ENCODE measurements at regions not wholly inside any gene's neighbourhood (a gene's known extent, or its start where the extent isn't known, plus 50 kb on each side); places are given as distances from the start of the nearest gene placed in this dataset.
"Not testable (repeated sequence)": the region's sequence is repeated elsewhere in the genome, so short reads cannot be mapped to it uniquely, and the experiment has no call there.

- DNase-seq (ENCODE audit: low read depth, low spot score) = no peak
These were observed 222.9 kb upstream of the FN1 start for GRCh38 chr2:215658635-215659305.

GRCh38 chr2:215657844-215658243, 222.0 kb upstream of the FN1 start:
- peak; percentile 93 for DNase-seq (ENCODE audit: low read depth, low spot score)

DNA sequence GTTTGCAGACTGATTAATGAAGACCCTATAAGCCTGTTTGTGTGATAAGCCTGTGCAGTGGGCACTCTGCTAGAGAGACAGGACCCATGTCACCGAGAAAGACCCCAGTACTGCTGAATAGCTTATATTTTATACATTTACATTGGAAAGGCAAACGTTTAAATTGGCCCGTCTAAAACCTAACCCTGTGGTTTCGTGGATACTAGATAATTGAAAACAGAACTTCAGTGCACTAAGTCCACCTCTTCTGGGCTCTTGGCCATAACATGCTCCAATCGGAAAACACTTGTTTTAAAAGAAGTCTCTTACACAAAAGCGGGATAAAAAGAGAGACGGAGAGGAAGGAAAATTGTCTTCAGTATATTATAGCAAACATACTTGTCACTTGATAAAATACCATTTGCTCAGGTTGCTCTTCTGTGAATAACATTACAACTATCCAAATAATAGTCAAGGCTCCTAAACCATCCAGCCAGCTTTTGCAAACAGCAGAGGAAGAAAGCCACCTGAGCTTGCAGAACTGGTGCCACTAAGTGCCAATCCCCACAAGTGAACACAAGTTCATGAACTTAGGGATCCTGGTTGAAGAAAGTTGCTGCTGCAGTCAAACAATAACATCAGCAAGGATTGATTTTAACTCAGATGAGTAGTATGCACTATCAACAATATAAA, 218.4 kb upstream of the FN1 start:
- DNase-seq (ENCODE audit: low read depth, low spot score) = peak; percentile 32

DNA sequence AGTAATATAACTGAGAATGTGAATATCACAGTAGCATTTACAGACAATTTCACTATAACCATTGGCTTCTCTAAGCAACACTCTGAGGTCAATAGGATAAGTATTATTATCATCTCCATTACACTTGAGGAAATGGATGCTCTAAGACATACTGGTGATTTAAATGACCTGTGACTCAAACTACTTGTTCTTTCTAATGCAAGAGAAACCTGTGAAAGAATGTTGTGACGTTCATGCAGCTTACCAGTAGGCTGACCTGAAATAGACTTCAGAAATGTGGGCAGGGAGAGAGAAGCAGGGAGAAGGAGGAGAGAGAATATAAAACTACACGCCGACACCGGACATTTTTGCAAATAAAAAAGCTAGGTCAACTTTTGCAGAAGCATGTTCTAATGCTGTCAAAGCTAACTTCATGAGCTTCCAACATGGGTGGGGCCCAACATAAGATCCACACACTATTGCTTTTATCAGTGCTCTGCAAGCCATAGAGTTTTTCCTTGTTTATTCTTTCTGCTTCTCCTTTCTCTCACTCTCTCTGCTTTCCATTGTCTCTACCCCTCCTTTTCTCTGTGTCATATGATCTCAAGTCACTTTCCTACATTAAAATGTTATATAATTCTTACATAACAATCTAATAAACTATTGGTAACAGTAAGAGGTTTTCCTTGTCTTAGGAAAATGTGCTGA, 217.6 kb upstream of the FN1 start:
- DNase-seq (ENCODE audit: low read depth, low spot score) = no peak

- DNase-seq (ENCODE audit: low read depth, low spot score) = peak; percentile 45
These were observed 216.5 kb upstream of the FN1 start for GRCh38 chr2:215652388-215652787.

DNA sequence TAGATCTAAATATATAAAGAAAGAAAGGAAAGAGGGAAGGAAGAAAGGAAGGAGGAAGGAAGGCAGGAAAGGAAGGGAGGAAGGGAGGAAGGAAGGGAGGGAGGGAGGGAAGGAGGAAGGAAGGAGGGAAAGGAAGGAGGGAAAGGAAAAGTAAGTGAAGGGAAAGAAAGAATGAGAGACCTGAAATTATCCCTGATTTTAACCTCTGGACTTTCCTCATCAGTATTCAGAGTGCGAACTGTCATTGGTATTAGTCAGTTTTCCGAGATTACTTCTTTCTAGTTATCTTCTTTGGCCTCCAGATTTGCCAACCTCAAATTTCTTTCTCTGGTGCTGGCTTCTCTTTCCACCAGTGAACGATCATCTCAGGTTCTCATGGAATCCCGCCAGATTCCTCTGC, 215.5 kb upstream of the FN1 start:
- no peak for DNase-seq (ENCODE audit: low read depth, low spot score)

GRCh38 chr2:215644233-215644897, 208.5 kb upstream of the FN1 start:
- DNase-seq (ENCODE audit: low read depth, low spot score) = no peak

DNA sequence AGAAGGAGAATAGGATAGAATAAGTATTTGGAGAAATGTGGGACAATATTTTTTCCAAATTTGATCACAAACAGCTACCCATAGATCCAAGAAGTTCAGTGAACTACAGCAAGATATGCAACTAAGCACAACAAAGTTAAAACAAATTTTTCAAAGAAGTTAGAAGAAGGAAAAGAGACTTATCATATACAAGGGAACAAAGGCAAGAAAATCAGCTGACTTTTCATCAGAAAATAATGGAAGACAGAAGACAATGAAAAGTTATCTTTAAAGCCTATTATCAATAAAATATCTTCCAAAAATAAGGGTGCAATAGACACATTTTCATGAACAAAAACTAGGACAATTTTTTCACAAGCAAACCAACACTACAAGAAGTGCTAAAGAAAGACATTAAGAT, 202.8 kb upstream of the FN1 start:
- DNase-seq (ENCODE audit: low read depth, low spot score) = no peak

- peak; percentile 42 for DNase-seq (ENCODE audit: low read depth, low spot score)
These were observed 201.8 kb upstream of the FN1 start for GRCh38 chr2:215637651-215638050.

DNA sequence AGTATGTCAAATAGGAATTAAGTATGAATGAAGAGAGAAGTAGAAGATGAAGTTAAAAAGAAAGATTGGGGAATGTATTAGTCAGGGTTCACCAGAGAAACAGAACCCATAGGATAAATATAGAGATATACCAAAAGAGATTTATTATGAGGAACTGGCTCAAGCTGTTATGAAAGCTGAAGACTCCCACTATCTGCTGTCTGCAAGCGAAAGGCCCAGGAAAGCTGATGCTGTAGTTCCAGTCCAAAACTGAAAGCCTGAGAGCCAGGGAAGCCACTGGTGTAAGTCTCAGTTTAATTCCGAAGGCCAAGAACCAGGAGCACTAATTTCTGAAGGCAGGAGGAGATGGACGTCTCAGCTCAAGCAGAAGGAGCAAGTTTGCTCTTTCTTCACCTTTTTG, 200.9 kb upstream of the FN1 start:
- DNase-seq (ENCODE audit: low read depth, low spot score) = no peak

DNA sequence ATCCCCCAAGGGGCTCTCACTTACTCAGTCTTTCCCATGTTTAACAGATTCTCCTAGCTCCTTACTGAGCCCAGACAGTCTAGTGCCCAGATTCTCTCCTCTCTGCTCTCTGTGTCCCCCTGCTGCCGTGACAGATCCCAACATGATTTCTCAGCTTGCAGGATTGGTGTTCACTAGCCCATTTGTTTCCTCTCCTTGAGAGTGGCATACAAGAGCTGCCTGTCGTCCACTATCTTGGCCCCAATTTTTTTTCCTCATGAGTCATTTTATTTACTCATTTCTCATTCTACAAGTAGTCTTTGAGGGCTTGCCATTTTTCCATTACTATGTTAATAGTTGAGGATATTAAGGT, 199.9 kb upstream of the FN1 start:
- DNase-seq (ENCODE audit: low read depth, low spot score) = peak; percentile 63

DNA sequence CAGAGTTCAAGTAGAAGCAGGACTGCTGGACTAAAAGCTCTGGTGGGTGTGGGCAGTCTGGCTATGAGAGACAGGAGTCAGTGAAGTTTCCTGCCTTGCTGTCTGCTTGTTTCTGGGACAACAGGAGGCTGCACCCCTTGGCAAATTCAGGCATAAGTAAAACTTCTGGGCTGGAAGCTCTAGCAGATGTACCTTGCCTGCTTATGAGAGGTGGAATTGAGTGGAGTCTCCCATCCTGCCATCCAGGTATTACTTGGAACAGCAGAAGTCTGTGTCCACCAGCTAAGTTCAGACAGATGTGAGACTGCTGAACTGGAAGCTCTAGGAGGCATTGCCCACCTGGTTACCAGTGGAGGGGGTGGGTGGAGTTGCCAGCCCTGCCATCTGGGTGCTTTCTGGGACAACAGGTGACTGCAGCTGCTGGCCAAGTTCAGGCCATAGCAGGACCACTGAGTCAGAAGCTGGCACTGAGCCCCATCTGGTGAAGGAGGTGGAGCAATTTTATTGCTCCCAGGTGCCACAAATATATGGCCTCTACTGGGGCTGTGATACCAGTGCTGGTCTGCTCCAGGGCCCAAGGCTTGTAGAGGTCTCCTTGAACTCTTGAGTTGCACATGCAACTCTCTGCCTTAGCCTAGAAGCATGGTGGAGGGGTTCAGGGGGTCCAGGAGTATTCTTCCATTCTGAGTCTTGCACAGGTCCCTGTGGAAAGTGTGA, 199.4 kb upstream of the FN1 start:
- DNase-seq (ENCODE audit: low read depth, low spot score) = no peak

GRCh38 chr2:215633360-215633759, 197.5 kb upstream of the FN1 start:
- no peak for DNase-seq (ENCODE audit: low read depth, low spot score)

DNA sequence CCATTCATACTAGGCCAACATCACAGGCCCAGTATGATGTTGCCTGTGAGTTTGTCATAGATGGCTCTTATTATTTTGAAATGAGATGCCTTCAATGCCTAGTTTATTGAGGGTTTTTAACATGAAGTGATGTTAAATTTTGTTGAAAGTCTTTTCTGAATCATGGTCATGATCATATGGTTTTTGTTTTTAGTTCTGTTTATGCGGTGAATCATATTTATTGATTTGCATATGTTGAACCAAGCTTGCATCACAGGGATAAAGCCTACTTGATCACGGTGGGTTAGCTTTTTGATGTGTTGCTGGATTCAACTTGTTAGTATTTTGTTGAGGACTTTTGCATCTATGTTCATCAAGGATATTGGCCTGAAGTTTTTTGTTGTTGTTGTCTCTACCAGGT, 195.8 kb upstream of the FN1 start:
- no peak for DNase-seq (ENCODE audit: low read depth, low spot score)

DNA sequence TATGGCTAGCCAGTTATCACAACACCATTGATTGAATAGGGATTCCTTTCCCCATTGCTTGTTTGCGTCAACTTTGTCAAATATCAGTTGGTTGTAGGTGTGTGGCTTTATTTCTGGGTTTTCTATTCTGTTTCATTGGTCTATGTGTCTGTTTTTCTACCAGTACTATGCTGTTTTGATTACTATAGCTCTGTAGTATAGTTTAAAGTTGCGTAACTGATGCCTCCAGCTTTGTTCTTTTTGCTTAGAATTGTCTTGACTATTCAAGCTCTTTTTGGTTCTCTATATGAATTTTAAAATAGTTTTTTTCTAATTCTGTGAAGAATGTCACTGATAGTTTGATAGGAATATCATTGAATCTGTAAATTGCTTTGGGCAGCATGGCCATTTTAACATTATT, 194.9 kb upstream of the FN1 start:
- DNase-seq (ENCODE audit: low read depth, low spot score) = not testable (repeated sequence)

- no peak for DNase-seq (ENCODE audit: low read depth, low spot score)
These were observed 191.9 kb upstream of the FN1 start for GRCh38 chr2:215627771-215628170.

GRCh38 chr2:215626812-215627281, 191.0 kb upstream of the FN1 start:
- peak; percentile 51 for DNase-seq (ENCODE audit: low read depth, low spot score)

DNA sequence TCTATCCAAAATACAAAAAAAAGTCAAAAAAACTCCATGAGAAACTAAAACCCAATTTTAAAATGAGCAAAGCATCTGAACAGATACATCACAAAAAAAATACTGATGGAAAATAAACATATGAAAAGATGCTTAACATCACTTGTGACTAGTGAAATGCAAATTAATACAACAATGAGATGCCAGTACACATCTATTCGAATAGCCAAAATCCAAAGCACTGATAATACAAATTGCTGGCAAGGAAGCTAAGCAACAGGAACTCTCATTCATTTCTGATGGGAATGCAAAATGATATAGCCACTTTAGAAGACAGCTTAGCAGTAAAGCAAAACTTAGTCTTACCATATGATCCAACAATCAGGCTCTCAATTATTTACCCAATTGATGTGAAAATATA, 190.2 kb upstream of the FN1 start:
- no peak for DNase-seq (ENCODE audit: low read depth, low spot score)

GRCh38 chr2:215625207-215625606, 189.3 kb upstream of the FN1 start:
- DNase-seq (ENCODE audit: low read depth, low spot score) = no peak

DNA sequence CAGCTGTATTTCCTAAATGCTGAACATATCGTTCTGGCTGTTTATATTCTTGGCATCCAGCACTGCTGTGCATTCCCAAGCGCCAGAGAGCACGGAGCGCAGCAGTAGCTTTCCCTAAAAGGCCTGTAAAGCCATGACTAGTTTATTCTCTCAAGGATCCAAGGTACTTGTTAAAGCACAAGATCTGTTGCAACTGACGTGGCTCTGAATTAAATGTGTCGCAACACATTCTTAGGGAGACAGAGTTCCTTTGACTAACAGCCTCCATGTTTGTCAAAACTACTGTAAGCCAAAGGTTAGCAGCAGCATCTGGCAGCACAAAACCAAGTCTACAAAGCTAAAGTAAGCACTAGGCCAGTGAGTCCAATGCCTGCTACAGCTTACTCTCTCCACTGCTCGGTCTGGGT, 188.6 kb upstream of the FN1 start:
- peak; percentile 25 for DNase-seq (ENCODE audit: low read depth, low spot score)

DNA sequence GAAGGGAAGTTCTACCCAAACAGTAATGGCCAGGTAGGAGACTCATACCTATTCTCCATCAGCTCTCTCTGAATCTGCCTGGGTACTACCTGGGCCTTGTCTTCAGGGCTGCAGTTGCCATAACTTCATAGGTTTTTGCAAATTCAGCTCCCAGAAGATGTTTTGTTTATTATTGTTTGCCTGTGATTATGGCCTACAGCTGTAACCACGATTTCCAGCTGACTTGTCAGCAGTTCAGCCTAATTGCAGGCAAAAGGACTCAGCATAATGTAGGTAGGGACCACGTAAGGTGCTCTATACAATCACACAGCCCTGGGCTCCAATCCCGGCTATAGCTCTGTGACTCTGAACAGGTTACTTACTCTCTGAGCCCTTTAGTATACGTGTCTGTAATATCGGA, 187.0 kb upstream of the FN1 start:
- no peak for DNase-seq (ENCODE audit: low read depth, low spot score)

DNA sequence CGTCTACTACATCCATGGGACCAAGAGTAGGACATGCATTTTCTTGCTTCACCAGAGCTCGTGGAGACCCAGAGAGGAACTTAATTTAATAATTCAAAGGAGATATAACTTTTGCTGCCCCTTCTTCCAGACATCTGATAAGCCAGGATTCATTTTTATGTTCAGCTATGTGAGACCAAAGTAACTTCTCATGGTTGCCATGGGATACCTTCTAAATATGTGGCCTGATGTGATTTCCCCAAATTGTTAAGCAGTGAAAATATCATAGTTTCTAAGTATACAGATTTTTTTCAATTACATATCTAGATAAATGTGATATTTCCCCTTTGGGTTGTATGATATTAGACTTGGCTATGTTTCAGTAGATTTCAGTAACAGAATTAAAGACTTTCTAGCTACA, 185.5 kb upstream of the FN1 start:
- DNase-seq (ENCODE audit: low read depth, low spot score) = no peak

Measured in astrocyte of the hippocampus (primary cell).